T-helper 2 cell treated with Interferon-gamma antibody and Interleukin-4, amounts not matched to agents 100 ng/mL and 5 ng/mL, for 36 hours (primary cell): ENCODE measurements at regions not wholly inside any gene's neighbourhood (a gene's known extent, or its start where the extent isn't known, plus 50 kb on each side); places are given as distances from the start of the nearest gene placed in this dataset.

Experiments
- intact Hi-C: fragments of 100-400 bp; cut with micrococcal nuclease; formaldehyde crosslinking; loops from one replicate; pipeline ENCODE4 v1.15.1; 2023

DNA sequence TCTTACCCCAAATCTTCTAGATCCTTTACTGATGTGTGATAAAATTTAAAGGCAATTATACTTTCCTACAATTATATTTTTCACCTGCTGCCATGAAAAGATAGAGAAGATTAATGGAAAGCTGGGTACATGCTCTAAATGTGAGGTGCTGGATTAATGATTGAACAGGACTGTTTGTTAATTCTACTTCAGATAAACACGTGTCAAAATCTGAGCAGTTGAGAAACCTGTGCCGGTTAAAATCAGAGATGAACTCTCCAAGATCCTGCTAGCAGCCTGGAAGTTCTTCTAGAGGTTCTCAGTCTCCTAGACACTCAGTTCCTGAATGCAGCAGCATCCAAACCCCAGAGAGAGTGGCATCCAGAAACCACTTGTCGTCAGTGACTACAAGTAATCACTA lies 69.2 kb downstream of the INHBA start:
- intact Hi-C loops, result no loop called here

DNA sequence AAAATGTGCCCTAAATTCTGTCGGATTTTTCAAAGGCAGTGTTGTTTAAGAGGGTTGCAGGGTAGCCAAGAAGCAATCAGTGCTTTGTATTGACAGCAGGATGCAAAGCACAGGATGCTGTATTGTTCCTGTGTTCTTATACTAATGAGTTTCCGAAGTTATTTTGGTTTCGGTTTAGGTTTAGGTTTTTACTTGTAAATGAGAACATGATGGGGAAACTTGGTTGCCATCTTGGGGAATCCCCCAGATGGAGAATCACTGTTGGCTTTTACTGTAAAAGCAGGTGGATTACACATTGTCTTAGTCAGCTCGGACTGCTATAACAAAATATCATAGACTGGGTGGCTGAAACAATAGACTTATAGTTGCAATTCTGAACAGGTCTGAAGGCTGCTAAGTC lies 72.1 kb downstream of the INHBA start:
- intact Hi-C loops, result no loop called here

DNA sequence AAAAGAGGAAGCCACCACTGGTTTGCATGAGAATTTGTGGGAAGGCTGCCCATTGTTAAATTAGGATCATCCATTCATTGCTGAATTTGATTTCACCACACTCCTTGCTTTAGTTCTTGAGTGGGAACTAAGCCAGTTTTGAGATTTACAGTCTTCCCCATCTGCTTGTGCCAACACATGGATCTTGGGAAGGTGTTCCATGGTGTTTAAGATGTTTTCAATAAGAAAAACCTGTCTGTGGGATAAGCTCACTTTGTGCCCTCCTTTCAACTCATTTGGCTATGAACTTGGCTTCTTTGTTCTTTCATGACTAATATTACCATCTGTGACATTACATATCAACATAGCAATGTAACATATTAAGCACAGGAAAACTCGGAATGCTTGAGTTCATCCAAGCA lies 73.2 kb downstream of the INHBA start:
- intact Hi-C loops, result no loop called here

DNA sequence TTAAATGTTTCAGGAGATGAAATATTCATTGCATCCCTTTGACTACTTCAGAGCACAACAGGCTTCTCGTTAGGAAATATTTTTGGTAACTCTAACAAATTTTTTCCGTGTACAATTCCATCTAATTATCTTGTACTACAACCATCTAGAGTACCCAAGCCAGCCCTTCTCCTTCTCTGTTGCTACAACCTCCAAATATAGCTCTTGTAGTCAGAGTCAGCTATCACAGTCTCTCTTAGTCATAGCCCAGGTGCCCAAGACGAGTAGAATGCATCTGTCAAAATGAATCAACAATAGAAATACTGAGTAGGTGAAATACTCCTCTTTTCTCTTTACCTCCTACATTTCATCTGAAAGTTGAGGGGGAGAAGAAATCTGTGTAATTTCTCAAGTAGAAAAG lies 74.0 kb downstream of the INHBA start:
- intact Hi-C loops, result no loop called here

DNA sequence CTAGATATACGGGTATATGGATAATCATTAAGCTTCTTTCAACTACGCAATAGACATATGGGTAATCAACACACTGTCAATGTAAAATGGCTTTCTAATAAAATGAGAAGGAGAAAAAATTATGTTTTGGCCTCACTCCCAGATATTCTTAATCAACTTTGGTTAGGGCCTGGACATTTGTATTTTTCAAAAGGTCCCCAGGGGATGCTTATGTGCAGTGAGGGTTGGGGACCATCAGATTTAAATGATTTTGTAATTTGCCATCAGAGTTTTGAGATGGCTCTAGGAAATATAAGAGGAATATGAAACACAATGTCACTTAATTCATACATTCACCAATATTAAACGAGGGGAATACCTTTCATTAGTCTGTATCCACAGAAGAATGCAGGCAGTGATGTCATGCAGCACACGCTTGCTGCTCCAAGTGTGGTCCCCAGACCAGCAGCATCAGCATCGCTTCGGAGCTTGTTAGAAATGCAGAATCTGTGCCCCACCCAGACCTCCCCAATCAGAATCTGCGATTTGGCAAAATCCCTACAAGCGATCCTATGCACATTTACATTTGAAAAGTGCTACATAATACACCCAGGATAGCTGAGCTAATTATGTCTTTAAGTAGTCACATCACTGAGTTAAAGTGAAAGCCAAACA lies 75.1 kb downstream of the INHBA start:
- intact Hi-C loops, result no loop called here

DNA sequence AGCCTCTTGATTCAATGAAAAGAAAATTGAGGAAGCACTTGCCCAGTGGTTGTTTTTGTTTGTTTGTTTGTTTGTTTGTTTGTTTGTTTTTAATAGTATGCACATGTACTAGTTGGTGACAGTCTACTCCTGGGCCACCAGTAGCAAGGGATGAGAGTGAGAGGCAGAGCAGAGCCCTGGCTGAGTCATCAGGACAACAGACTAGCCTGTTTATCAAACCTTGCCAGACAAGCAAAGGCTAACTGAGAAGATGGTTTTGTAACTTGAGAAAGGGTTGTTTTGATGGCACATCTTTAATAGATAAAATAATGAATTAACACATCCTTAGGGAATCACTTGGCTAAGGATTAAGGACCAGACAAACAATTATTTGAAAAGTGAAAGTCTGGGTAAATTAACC lies 78.1 kb downstream of the INHBA start:
- intact Hi-C loops, result no loop called here

DNA sequence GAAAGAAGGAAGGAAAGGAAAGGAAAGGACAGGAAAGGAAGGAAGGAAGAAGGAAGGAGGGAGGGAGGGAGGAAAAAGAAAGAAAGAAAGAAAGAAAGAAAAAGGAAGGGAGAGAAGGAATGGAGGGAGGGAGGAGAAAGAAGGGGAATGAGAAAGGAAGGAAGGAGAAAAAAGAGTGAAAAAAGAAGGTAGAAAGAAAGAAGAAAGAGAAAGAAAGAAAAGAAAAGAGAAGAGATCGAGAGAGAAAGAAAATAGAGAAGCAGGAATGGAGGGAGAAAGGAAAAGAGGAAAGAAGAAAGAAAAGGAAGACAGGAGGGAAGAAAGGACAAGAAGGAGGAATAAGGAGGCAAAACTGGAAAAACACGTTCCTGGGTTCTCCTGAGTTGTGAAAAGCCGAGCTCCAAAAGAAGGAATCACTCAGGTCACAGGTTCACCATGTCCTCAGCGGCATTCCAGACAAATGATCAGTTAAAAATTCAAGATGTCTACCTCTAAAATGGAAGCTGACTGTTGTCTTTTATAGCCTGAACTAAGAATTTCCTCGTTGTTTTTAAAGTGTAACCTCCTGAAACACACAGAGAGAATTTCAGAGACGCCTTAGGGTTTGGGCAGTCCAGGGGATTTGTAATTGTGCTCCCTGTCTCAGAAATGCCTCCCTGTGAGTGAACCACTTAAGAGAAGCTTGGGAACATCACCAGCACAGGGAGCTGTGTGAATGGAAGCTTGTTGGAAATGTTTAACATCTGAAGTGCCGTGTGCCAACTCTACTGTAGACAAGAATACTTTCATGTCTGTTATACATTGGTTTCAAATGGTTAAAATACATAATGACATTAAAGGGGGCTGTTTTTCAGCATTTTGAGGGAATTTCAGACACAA lies 80.7 kb downstream of the INHBA start:
- intact Hi-C loops, result no loop called here

DNA sequence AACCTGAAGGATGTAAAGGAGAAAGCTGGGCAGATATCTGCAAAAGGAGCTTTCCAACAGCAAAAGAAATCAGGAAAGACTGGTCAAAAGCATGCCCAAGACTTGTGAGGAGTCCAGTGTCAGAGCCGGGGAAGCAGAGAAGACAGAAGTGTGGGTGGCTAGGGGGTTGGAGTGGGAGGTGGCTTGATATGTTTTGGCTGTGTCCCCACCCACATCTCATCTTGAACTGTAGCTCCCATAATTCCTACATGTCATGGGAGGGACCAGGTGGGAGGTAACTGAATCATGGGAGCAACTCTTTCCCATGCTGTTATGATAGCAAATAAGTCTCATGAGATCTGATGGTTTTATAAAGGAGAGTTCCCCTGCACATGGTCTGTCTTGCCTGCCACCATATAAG lies 84.9 kb downstream of the INHBA start:
- intact Hi-C loops, result no loop called here

DNA sequence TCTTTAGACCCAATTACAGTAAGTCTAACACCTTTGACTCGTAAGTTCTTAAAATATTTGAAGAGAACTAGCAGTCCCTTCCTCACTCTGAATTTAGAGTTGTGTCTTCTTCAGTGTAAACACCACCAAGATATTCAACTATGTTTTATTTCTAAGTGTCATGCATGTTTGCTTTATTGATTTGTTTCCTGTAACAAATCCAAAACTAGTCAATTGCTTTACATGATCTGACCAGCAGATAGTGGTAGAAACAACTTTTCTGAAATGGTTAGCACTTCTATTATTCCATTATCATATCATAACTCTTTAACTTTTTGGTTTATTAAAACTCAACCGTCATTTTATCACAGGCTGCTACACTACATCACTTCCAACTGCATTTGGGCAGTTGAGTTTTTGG lies 90.1 kb downstream of the INHBA start:
- intact Hi-C loops, result no loop called here

DNA sequence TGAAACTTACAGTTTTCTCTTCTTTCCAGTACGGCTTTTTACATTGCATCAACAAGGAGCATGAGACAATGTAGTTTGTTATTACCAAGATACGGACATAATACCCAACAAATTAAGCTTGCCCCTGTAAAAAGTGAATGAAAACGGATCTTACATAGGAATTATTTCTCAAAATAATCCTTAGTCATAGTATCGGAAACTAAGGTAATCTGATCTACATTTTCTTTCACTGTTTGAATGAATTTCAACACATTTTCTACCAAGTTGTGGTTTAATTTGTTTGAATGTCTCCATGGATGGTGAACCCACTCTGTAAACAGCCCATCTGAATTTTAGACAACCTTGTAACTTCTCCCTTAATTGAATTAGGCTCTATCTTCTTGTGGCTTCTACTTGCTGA lies 90.5 kb downstream of the INHBA start:
- intact Hi-C loops, result no loop called here

DNA sequence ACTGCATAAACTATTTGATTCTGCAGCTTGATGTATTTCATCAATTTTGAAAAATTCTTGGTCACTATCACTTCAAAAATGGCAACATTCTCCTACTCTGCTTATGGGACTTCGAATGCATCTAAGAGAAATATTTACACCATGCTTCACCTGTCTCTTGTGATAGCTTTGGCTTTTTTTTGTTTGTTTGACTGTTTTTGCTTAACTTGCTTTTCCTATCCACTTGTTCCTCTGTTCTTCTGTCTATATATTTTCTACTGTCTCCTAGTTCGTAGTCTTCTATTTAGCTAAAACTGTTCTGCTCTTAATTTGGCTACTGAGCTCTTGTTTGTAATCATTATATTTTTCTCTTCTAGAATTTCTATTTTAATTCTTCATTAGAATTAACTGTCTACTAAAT lies 94.4 kb downstream of the INHBA start:
- intact Hi-C loops, result no loop called here

DNA sequence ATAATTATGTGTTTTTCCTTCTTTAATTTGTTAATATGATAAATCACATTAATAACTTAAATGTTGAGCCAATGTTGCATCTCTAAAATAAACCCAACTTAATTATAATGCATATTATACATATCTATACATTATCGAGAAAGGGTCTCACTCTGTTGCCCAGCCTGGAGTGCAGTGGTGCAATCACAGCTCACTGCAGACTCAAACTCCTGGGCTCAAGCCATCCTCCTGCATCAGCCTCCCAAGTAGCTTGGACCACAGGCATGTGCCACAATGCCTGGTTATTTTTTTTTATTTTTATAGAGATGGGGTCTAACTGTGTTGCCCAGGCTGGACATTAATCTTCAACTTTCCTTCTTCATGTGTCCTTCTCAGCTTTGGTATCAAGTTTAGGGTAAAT lies 98.9 kb downstream of the INHBA start:
- intact Hi-C loops, result no loop called here

DNA sequence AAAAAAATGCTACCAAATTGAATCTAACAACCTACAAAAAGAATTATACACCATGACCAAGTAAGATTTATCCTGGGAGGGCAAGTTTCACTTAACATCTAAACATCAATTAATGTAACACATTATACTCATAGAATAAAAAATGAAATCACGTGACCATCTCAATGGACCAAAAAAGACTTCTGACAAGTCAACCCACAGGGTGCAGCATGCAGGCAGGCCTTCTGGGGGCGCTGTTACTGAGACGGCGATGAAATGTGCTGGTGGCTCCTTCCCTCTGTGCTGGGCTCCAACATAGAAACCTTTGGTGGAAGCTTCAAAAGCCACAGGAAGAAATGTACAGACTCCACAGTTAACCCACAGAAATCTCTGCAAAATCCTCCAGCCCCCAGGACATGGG lies 103.1 kb downstream of the INHBA start:
- intact Hi-C loops, result no loop called here

DNA sequence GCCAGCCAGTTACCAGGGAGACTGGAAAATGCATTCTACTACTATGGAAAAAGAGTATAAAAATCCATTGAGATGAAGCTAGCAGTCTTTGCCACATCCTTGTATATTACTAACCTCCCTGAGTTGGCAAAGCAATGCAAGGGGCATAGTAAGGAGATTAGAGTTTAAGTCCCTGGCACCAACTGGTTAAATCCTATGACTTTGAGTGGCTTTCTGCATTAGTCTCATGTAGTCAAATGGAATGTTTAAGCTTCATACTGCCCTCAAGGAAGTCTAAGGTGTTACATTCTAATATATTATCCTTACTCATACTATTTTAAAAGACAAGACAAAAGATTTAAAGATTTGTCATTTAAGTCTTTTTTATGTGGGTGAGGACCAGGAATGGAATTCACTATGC lies 110.1 kb downstream of the INHBA start:
- intact Hi-C loops, result no loop called here

DNA sequence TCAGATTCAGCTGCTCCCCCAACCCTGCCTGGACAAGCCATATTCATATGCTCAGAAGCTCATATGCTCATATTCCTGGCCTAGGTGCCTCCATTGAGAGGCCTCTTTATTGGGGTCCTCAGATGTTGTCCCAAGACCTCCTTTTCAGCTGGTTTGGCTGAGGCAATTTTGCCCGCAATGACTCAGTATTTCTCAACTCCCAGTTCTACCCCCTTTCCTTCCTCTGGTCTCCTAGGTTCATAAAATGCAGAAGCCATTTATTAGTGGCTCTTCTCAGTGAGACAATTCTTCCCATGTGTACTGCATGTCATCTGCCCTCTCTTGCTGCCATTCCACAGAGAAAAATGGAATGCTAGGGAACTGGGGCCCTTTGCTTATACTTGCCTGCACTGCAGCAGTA lies 110.7 kb downstream of the INHBA start:
- intact Hi-C loops, result no loop called here

DNA sequence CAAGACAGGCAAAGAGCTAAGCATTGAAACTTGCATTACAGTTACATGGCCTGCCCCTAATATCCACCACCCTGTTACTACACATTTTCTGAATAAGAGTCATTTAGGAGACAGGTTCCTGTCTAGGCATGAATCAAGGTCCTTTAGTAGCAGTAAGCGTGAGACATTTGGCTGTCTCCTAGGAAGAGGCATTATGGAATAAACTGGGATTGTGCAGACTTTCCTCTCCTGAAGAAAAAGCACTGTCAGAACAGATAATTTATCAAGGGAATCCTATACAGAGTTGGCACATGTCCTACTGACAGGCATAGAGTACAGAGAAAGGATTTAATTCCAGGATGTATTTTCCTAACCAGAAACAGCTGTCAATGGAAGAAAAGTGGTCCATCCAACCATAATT lies 111.9 kb downstream of the INHBA start:
- intact Hi-C loops, result no loop called here

DNA sequence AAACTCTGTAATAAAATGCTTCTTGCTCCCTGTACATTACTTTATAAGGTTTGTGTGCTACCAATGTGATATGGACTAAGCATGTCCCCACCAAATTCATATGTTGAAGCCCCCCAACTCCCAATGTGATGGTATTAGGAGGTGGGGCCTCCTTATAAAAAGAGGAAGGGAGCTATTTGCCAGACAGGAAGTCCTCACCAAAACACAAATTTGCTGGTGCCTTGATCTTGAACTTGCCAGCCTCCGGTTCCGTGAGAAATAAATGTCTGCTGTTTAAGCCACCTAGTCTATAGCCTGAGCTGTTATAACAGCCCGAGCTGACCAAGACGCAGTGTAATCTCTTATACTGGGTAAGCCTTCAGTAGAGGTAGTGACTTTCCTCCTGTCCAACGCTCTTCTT lies 114.5 kb downstream of the INHBA start:
- intact Hi-C loops, result no loop called here

DNA sequence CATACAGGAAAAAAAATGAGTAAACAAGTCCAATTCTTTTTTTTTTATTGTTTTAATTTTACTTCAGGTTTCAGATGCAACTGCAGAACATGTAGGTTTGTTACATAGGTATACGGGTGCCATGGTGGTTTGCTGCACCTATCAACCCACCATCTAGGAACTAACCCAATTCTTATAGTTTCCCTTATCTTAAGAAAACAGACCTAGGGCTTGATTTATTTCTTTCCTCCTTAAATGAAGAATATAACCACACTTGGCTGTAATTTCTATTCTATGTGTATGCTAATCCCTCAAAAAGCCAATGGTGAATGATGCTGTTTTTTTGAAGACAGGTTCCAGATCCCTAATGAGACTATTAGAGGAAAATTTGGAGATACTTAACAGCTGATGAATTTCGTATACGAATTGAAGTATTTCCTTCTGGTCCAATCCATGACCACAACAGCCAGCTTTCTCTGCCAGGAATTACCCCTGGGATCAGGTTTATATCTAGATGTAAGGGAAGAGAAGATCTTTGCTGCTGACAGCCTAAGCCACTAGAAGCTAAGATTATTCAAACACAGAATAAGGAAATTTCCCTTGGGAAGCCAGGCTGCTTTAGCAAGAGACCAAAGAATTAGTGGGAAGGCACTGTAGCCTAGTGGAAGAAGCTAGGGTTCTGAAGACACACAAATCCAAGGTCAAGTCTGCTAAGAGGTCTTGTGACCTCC lies 115.8 kb downstream of the INHBA start:
- intact Hi-C loops, result no loop called here

DNA sequence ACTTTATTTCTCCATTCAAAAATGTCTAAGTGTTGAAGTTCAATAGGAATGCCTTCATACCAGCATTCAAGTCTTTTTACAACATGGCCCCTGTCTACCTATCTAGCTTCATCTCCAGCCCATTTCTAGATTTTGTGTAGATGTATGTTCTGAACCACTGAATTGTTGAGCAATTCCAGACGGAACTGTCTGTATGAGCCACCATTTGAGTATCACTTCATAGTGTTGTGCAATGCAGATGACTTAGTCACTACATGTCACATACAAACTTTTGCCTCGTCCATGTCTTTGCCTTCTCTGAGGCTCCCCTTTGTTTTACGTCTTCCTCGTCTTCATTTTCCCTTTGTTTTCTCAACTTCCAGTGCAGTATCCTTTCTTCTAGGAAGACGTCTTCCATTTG lies 118.1 kb downstream of the INHBA start:
- intact Hi-C loops, result no loop called here

DNA sequence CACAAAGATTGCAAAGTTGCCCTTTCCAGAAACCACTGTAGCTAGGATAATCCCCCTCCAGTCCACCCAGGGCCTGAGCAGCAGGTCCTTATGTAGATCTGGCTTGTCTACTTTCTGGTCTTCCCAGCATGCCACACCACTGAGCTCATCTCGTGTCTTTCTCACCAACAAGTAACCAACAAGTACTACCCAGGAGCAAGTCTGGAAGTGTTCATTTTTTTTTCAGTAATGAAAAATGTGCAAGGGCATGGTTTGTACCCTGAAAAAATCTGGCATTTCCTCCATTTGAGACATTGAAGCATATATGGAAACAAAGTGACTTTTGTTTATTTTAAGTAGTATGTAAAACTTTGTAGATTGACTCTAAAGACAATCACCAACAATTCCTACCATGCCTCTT lies 120.8 kb downstream of the INHBA start:
- intact Hi-C loops, result no loop called here

DNA sequence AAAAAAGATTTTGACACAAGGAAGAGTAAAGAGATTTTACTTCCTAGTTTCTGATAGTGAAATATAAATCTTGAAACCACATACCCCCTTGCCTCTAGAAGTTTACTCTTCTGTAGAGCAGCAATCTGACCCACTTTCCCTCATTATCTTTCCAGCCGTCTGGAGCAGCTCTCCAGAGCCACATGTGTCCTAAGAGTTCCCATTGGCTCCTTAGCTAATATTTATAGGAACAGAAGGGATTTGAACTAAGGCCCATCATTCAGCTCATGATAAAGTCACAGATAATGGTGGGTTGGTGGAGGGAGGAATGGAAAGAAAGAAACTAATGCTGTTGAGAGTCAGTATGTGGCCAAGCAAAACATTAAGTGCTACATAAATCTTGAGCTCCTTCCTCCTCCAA lies 121.8 kb downstream of the INHBA start:
- intact Hi-C loops, result no loop called here
